GM23338 (cell line): ENCODE measurements at regions not wholly inside any gene's neighbourhood (a gene's known extent, or its start where the extent isn't known, plus 50 kb on each side); places are given as distances from the start of the nearest gene placed in this dataset.

Experiments
- ATAC-seq: fragments of 200-7000 bp; cut with Tn5 transposase; 3 replicates; pipeline ENCODE4 v1.9.1; 2020
- DNase-seq: peaks from one replicate; pipeline ENCODE4 v3.0.0-alpha.2; 2015; ENCODE audit warnings: low spot score
- H2AFZ ChIP-seq: fragments of 200-600 bp; sonication (generic); 2 replicates; pipeline ENCODE4 v1.8.0; 2016; ENCODE audit warnings: antibody characterized with exemption, mild to moderate bottlenecking, moderate library complexity
- H3F3A ChIP-seq: fragments of 200-600 bp; sonication (generic); replicated peaks from 2 replicates; pipeline ENCODE4 v1.8.0; 2017; ENCODE audit warnings: antibody characterized with exemption, mixed run types, low read depth
- H3K27ac ChIP-seq: fragments of 200-600 bp; sonication (generic); 2 replicates; pipeline ENCODE4 v1.6.1; 2016; ENCODE audit warnings: low read depth
- H3K27me3 ChIP-seq: fragments of 200-600 bp; sonication (generic); 2 replicates; pipeline ENCODE4 v1.8.0; 2016; ENCODE audit warnings: mild to moderate bottlenecking, mixed run types, moderate library complexity; ENCODE audit not compliant: insufficient read depth
- H3K36me3 ChIP-seq: fragments of 200-600 bp; sonication (generic); 2 replicates; pipeline ENCODE4 v1.8.0; 2016; ENCODE audit warnings: mild to moderate bottlenecking; ENCODE audit not compliant: insufficient read depth
- H3K4me1 ChIP-seq: fragments of 200-600 bp; sonication (generic); 2 replicates; pipeline ENCODE4 v1.8.0; 2016; ENCODE audit warnings: mild to moderate bottlenecking, moderate library complexity; ENCODE audit not compliant: insufficient read depth
- H3K4me2 ChIP-seq: fragments of 200-600 bp; sonication (generic); 2 replicates; pipeline ENCODE4 v1.7.1; 2017; ENCODE audit warnings: mixed run types
- H3K4me3 ChIP-seq: fragments of 200-600 bp; sonication (generic); 2 replicates; pipeline ENCODE4 v1.6.1; 2016; ENCODE audit warnings: mixed run types
- H3K79me2 ChIP-seq: fragments of 200-600 bp; sonication (generic); replicated peaks from 2 replicates; pipeline ENCODE4 v1.8.0; 2017; ENCODE audit warnings: mild to moderate bottlenecking; ENCODE audit not compliant: insufficient read depth
- H3K9me2 ChIP-seq: fragments of 200-600 bp; sonication (generic); 2 replicates; pipeline ENCODE4 v1.8.0; 2017; ENCODE audit not compliant: insufficient read depth
- H4K20me1 ChIP-seq: fragments of 200-600 bp; sonication (generic); replicated peaks from 2 replicates; pipeline ENCODE4 v1.8.0; 2017; ENCODE audit warnings: mild to moderate bottlenecking; ENCODE audit not compliant: insufficient read depth
- H3K27ac Mint-ChIP-seq: 2 replicates; pipeline ENCODE4 v1.8.0; 2020; ENCODE audit warnings: inconsistent platforms, mild to moderate bottlenecking, moderate library complexity, mixed read lengths
- H3K27me3 Mint-ChIP-seq: 3 replicates; pipeline ENCODE4 v1.8.0; 2022; ENCODE audit warnings: low read depth, mild to moderate bottlenecking, moderate library complexity, mixed read lengths, inconsistent platforms; ENCODE audit not compliant: insufficient read depth, poor library complexity
- H3K36me3 Mint-ChIP-seq: 3 replicates; pipeline ENCODE4 v1.8.0; 2021; ENCODE audit warnings: low read depth, mild to moderate bottlenecking, inconsistent platforms, moderate library complexity, mixed read lengths
- H3K4me1 Mint-ChIP-seq: 3 replicates; pipeline ENCODE4 v1.8.0; 2020; ENCODE audit warnings: mild to moderate bottlenecking, inconsistent platforms, mixed read lengths
- H3K4me3 Mint-ChIP-seq: 3 replicates; pipeline ENCODE4 v1.8.0; 2021; ENCODE audit warnings: moderate library complexity, mild to moderate bottlenecking, inconsistent platforms, mixed read lengths
- H3K9me3 Mint-ChIP-seq: 3 replicates; pipeline ENCODE4 v1.8.0; 2020; ENCODE audit warnings: moderate library complexity, mild to moderate bottlenecking, inconsistent platforms, mixed read lengths
- EZH2 ChIP-seq: fragments of 200-600 bp; sonication (generic); IDR thresholded peaks from one replicate; pipeline ENCODE4 v1.8.0; 2017; ENCODE audit warnings: antibody characterized with exemption, mild to moderate bottlenecking, low read depth; ENCODE audit not compliant: unreplicated experiment
- EZH2phosphoT487 ChIP-seq: fragments of 200-600 bp; sonication (generic); IDR thresholded peaks from one replicate; pipeline ENCODE4 v1.8.1; 2018; ENCODE audit warnings: antibody characterized with exemption; ENCODE audit not compliant: unreplicated experiment
- JUNB ChIP-seq: IDR thresholded peaks from one replicate; pipeline ENCODE4 v1.6.1; 2016; ENCODE audit warnings: antibody characterized with exemption; ENCODE audit not compliant: unreplicated experiment
- POLR2AphosphoS5 ChIP-seq: IDR thresholded peaks from 2 replicates; pipeline ENCODE4 v1.6.1; 2016; ENCODE audit warnings: antibody characterized with exemption, low read depth
- ZNF114 ChIP-seq: fragments of 250-450 bp; sonication (Bioruptor Pico); IDR thresholded peaks from 2 replicates; pipeline ENCODE4 v1.5.0; 2020; ENCODE audit warnings: mild to moderate bottlenecking, moderate library complexity
- TF ChIP-seq, protein P1 (sequence below), 2 experiments: fragments of 200-600 bp in 1 of 2; sonication (generic) in 1 of 2; conservative IDR thresholded peaks; 2 replicates each; pipeline versions ENCODE4 v1.5.1 to v1.6.1; 2016 to 2017; ENCODE audit warnings: antibody characterized with exemption in 2 of 2, low read depth in 2 of 2, mild to moderate bottlenecking in 2 of 2, moderate library complexity in 1 of 2
- TF ChIP-seq, protein P2 (sequence below): IDR thresholded peaks from 2 replicates; pipeline ENCODE4 v1.6.1; 2016; ENCODE audit warnings: antibody characterized with exemption
- TF ChIP-seq, protein P3 (sequence below): fragments of 250-450 bp; sonication (Bioruptor Pico); IDR thresholded peaks from 2 replicates; pipeline ENCODE4 v1.5.0; 2020; ENCODE audit warnings: mild to moderate bottlenecking, moderate library complexity
- TF ChIP-seq, protein P4 (sequence below): IDR thresholded peaks from one replicate; pipeline ENCODE4 v1.6.1; 2018; ENCODE audit warnings: antibody characterized with exemption; ENCODE audit not compliant: unreplicated experiment

DNA sequence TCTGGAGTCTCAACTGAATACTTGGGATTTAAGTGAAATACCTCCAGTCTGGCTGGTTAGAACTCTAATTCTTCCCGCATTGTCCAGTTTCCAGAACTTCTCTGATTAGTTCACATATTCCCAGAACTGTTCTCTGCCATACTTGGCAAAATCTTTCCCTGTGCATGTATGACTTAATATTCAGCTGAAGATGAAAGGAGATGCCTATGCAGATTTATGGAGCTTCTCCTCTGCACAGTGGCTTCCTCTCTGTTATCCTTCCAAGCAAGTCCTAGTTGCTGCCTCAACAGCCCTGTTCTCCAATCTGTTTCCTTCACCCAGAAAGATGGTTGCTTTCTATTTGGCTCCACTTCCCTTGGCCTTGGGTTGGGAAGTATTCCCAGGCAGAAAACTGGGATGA, 155.4 kb upstream of the GATA6 start:
- H3K36me3 Mint-ChIP-seq = peaks cover 3% of the 10 kb centered on the region; the same call in 1 of the 3 replicates
- peaks cover 4% of the 10 kb centered on the region; the same call in 2 of the 3 replicates for H3K4me1 Mint-ChIP-seq
- H3K27ac ChIP-seq = no peak overlapping the region
- H2AFZ ChIP-seq = no peak overlapping the region
- H3K27me3 Mint-ChIP-seq = no peaks in the 10 kb centered on the region
- no peak overlapping the region for H3K4me3 ChIP-seq
- DNase-seq (no peak), ATAC-seq (no peak)
- TF ChIP-seq POLR2AphosphoS5 (no peak), EZH2 (no peak), EZH2phosphoT487 (no peak), ZNF114 (CRISPR knock-in tag) (no peak), JUNB (no peak)
- TF ChIP-seq, protein P1, sequence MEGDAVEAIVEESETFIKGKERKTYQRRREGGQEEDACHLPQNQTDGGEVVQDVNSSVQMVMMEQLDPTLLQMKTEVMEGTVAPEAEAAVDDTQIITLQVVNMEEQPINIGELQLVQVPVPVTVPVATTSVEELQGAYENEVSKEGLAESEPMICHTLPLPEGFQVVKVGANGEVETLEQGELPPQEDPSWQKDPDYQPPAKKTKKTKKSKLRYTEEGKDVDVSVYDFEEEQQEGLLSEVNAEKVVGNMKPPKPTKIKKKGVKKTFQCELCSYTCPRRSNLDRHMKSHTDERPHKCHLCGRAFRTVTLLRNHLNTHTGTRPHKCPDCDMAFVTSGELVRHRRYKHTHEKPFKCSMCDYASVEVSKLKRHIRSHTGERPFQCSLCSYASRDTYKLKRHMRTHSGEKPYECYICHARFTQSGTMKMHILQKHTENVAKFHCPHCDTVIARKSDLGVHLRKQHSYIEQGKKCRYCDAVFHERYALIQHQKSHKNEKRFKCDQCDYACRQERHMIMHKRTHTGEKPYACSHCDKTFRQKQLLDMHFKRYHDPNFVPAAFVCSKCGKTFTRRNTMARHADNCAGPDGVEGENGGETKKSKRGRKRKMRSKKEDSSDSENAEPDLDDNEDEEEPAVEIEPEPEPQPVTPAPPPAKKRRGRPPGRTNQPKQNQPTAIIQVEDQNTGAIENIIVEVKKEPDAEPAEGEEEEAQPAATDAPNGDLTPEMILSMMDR (conservative IDR thresholded peaks at IDR 0.05; ENCODE audit: low read depth in 2 of 2) = no peak
- TF ChIP-seq, protein P2, sequence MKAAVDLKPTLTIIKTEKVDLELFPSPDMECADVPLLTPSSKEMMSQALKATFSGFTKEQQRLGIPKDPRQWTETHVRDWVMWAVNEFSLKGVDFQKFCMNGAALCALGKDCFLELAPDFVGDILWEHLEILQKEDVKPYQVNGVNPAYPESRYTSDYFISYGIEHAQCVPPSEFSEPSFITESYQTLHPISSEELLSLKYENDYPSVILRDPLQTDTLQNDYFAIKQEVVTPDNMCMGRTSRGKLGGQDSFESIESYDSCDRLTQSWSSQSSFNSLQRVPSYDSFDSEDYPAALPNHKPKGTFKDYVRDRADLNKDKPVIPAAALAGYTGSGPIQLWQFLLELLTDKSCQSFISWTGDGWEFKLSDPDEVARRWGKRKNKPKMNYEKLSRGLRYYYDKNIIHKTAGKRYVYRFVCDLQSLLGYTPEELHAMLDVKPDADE = no peak
- TF ChIP-seq, protein P3, sequence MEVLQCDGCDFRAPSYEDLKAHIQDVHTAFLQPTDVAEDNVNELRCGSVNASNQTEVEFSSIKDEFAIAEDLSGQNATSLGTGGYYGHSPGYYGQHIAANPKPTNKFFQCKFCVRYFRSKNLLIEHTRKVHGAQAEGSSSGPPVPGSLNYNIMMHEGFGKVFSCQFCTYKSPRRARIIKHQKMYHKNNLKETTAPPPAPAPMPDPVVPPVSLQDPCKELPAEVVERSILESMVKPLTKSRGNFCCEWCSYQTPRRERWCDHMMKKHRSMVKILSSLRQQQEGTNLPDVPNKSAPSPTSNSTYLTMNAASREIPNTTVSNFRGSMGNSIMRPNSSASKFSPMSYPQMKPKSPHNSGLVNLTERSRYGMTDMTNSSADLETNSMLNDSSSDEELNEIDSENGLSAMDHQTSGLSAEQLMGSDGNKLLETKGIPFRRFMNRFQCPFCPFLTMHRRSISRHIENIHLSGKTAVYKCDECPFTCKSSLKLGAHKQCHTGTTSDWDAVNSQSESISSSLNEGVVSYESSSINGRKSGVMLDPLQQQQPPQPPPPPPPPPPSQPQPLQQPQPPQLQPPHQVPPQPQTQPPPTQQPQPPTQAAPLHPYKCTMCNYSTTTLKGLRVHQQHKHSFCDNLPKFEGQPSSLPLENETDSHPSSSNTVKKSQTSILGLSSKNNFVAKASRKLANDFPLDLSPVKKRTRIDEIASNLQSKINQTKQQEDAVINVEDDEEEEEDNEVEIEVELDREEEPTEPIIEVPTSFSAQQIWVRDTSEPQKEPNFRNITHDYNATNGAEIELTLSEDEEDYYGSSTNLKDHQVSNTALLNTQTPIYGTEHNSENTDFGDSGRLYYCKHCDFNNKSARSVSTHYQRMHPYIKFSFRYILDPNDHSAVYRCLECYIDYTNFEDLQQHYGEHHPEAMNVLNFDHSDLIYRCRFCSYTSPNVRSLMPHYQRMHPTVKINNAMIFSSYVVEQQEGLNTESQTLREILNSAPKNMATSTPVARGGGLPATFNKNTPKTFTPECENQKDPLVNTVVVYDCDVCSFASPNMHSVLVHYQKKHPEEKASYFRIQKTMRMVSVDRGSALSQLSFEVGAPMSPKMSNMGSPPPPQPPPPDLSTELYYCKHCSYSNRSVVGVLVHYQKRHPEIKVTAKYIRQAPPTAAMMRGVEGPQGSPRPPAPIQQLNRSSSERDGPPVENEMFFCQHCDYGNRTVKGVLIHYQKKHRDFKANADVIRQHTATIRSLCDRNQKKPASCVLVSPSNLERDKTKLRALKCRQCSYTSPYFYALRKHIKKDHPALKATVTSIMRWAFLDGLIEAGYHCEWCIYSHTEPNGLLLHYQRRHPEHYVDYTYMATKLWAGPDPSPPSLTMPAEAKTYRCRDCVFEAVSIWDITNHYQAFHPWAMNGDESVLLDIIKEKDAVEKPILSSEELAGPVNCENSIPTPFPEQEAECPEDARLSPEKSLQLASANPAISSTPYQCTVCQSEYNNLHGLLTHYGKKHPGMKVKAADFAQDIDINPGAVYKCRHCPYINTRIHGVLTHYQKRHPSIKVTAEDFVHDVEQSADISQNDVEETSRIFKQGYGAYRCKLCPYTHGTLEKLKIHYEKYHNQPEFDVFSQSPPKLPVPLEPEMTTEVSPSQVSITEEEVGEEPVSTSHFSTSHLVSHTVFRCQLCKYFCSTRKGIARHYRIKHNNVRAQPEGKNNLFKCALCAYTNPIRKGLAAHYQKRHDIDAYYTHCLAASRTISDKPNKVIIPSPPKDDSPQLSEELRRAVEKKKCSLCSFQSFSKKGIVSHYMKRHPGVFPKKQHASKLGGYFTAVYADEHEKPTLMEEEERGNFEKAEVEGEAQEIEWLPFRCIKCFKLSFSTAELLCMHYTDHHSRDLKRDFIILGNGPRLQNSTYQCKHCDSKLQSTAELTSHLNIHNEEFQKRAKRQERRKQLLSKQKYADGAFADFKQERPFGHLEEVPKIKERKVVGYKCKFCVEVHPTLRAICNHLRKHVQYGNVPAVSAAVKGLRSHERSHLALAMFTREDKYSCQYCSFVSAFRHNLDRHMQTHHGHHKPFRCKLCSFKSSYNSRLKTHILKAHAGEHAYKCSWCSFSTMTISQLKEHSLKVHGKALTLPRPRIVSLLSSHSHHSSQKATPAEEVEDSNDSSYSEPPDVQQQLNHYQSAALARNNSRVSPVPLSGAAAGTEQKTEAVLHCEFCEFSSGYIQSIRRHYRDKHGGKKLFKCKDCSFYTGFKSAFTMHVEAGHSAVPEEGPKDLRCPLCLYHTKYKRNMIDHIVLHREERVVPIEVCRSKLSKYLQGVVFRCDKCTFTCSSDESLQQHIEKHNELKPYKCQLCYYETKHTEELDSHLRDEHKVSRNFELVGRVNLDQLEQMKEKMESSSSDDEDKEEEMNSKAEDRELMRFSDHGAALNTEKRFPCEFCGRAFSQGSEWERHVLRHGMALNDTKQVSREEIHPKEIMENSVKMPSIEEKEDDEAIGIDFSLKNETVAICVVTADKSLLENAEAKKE (CRISPR knock-in tag) = no peak
- TF ChIP-seq, protein P4, sequence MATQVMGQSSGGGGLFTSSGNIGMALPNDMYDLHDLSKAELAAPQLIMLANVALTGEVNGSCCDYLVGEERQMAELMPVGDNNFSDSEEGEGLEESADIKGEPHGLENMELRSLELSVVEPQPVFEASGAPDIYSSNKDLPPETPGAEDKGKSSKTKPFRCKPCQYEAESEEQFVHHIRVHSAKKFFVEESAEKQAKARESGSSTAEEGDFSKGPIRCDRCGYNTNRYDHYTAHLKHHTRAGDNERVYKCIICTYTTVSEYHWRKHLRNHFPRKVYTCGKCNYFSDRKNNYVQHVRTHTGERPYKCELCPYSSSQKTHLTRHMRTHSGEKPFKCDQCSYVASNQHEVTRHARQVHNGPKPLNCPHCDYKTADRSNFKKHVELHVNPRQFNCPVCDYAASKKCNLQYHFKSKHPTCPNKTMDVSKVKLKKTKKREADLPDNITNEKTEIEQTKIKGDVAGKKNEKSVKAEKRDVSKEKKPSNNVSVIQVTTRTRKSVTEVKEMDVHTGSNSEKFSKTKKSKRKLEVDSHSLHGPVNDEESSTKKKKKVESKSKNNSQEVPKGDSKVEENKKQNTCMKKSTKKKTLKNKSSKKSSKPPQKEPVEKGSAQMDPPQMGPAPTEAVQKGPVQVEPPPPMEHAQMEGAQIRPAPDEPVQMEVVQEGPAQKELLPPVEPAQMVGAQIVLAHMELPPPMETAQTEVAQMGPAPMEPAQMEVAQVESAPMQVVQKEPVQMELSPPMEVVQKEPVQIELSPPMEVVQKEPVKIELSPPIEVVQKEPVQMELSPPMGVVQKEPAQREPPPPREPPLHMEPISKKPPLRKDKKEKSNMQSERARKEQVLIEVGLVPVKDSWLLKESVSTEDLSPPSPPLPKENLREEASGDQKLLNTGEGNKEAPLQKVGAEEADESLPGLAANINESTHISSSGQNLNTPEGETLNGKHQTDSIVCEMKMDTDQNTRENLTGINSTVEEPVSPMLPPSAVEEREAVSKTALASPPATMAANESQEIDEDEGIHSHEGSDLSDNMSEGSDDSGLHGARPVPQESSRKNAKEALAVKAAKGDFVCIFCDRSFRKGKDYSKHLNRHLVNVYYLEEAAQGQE = no peak
- H4K20me1 ChIP-seq = no peaks in the 10 kb centered on the region
- H3F3A ChIP-seq = no peaks in the 10 kb centered on the region
- peaks cover 6% of the 10 kb centered on the region; the same call in 1 of the 2 replicates for H3K36me3 ChIP-seq
- H3K27me3 ChIP-seq = no peaks in the 10 kb centered on the region
- no peaks in the 10 kb centered on the region for H3K9me2 ChIP-seq
- no peak overlapping the region for H3K4me3 Mint-ChIP-seq
- H3K4me1 ChIP-seq = no peaks in the 10 kb centered on the region
- peaks cover 3% of the 10 kb centered on the region; the same call in 1 of the 3 replicates for H3K9me3 Mint-ChIP-seq
- no peak overlapping the region for H3K27ac Mint-ChIP-seq
- no peak overlapping the region for H3K4me2 ChIP-seq
- no peaks in the 10 kb centered on the region for H3K79me2 ChIP-seq
